HG03135 (cell line): ENCODE measurements at regions not wholly inside any gene's neighbourhood (a gene's known extent, or its start where the extent isn't known, plus 50 kb on each side); places are given as distances from the start of the nearest gene placed in this dataset.

ENCODE experiments used
- ATAC-seq: cut with Tn5 transposase; IDR thresholded peaks from one replicate; pipeline ENCODE4 v1.9.1; 2021; ENCODE audit warnings: mild to moderate bottlenecking, moderate library complexity; ENCODE audit not compliant: unreplicated experiment

GRCh38 chr17:14510136-14510535 lies 209.3 kb downstream of the HS3ST3B1 start:
- ATAC-seq = no peak

- no peak for ATAC-seq
Observed at GRCh38 chr17:14508156-14508555, 207.3 kb downstream of the HS3ST3B1 start.

GRCh38 chr17:14506364-14506763 lies 205.5 kb downstream of the HS3ST3B1 start:
- no peak for ATAC-seq

GRCh38 chr17:14505606-14506005 lies 204.7 kb downstream of the HS3ST3B1 start:
- ATAC-seq = no peak

- ATAC-seq = no peak
Observed at GRCh38 chr17:14499976-14500375, 199.1 kb downstream of the HS3ST3B1 start.

- ATAC-seq = no peak
Observed at GRCh38 chr17:14498812-14499211, 197.9 kb downstream of the HS3ST3B1 start.

- ATAC-seq = no peak
Observed at GRCh38 chr17:14494161-14494560, 193.3 kb downstream of the HS3ST3B1 start.

GRCh38 chr17:14489986-14490385 lies 189.1 kb downstream of the HS3ST3B1 start:
- ATAC-seq = no peak

GRCh38 chr17:14488958-14489550 lies 188.2 kb downstream of the HS3ST3B1 start:
- ATAC-seq = no peak

- no peak for ATAC-seq
Observed at GRCh38 chr17:14487068-14487467, 186.2 kb downstream of the HS3ST3B1 start.

GRCh38 chr17:14482715-14483114 lies 181.8 kb downstream of the HS3ST3B1 start:
- ATAC-seq = no peak

GRCh38 chr17:14481664-14482063 lies 180.8 kb downstream of the HS3ST3B1 start:
- no peak for ATAC-seq

GRCh38 chr17:14474591-14474990 lies 173.7 kb downstream of the HS3ST3B1 start:
- no peak for ATAC-seq

GRCh38 chr17:14471052-14471451 lies 170.2 kb downstream of the HS3ST3B1 start:
- no peak for ATAC-seq

- ATAC-seq = no peak
Observed at GRCh38 chr17:14470417-14470816, 169.5 kb downstream of the HS3ST3B1 start.

GRCh38 chr17:14469971-14470370 lies 169.1 kb downstream of the HS3ST3B1 start:
- ATAC-seq = no peak

GRCh38 chr17:14468858-14469257 lies 168.0 kb downstream of the HS3ST3B1 start:
- ATAC-seq = no peak

- no peak for ATAC-seq
Observed at GRCh38 chr17:14461227-14461548, 160.3 kb downstream of the HS3ST3B1 start.

GRCh38 chr17:14460516-14461226 lies 159.8 kb downstream of the HS3ST3B1 start:
- no peak for ATAC-seq

GRCh38 chr17:14459955-14460354 lies 159.1 kb downstream of the HS3ST3B1 start:
- no peak for ATAC-seq

GRCh38 chr17:14458724-14459123 lies 157.8 kb downstream of the HS3ST3B1 start:
- no peak for ATAC-seq

- no peak for ATAC-seq
Observed at GRCh38 chr17:14454746-14455145, 153.9 kb downstream of the HS3ST3B1 start.

GRCh38 chr17:14452856-14453255 lies 152.0 kb downstream of the HS3ST3B1 start:
- no peak for ATAC-seq
